HG02571 (cell line): ENCODE measurements at regions not wholly inside any gene's neighbourhood (a gene's known extent, or its start where the extent isn't known, plus 50 kb on each side); places are given as distances from the start of the nearest gene placed in this dataset.
"Not testable (repeated sequence)": the region's sequence is repeated elsewhere in the genome, so short reads cannot be mapped to it uniquely, and the experiment has no call there.

ENCODE experiments used
- ATAC-seq: cut with Tn5 transposase; IDR thresholded peaks from one replicate; pipeline ENCODE4 v1.9.1; 2021; ENCODE audit warnings: mild to moderate bottlenecking, moderate library complexity; ENCODE audit not compliant: unreplicated experiment

DNA sequence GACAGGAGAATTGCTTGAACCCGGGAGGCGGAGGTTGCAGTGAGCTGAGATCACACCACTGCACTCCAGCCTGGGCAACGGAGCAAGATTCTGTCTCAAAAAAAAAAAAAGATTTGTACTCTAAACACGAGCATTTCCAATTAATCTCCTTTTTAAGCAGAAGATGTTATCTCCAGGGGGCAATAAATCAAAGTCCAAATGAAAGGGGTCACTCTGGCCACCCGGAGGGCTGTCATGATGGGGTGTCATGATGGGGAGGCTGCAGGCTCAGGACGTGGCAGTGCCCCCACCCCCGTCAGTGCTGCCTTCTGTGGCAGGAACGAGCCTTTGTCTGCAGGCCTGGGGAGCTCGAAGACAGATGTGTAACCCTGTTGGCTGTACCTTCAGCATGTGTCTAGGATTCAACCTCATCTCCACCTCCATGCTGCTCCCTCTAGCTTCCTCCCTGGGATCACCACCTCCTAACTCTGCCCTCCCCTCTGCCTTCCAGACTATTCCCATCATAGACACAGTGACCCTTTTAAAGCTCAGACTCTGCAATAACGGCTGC is 76.9 kb upstream of the YWHAQ start:
- no peak for ATAC-seq

DNA sequence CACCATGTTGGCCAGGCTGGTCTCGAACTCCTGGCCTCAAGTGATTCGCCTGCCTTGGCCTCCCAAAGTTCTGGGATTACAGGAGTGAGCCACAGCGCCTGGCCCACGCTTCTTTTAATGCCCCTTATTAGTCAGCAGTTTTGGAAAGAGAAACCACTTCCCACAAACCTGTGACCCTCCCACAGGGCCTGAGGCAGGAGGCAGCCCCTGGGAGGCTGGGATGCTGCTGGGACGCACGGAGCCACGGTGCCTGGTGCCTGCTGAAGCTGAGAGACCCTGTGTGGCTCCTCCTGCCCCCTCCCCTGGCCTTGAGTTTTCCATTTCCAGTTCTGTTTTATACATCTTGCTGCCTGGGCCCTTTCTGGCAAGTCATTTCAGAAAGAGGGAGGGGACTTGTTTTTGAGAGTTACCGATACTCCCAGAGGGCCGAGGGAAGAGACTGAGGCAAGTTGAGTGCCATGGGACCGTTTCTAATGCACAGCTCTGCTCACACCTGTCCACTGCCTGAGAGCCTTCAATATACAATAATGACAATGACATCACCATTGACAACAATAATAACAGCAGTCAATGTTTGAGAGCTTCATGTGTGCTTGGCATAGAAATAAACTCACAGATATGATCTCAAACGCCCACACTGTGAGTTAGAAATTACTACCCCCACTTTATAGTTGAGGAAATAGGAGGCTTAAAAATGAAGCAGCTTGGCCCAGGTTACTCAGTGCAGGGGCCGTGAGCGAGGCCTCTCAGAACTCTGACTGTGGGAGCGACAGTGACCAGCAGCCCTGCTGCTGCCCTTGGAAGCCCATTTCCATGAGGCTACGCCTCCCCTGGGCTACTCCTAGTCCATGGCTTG is 78.1 kb upstream of the YWHAQ start:
- ATAC-seq = no peak

DNA sequence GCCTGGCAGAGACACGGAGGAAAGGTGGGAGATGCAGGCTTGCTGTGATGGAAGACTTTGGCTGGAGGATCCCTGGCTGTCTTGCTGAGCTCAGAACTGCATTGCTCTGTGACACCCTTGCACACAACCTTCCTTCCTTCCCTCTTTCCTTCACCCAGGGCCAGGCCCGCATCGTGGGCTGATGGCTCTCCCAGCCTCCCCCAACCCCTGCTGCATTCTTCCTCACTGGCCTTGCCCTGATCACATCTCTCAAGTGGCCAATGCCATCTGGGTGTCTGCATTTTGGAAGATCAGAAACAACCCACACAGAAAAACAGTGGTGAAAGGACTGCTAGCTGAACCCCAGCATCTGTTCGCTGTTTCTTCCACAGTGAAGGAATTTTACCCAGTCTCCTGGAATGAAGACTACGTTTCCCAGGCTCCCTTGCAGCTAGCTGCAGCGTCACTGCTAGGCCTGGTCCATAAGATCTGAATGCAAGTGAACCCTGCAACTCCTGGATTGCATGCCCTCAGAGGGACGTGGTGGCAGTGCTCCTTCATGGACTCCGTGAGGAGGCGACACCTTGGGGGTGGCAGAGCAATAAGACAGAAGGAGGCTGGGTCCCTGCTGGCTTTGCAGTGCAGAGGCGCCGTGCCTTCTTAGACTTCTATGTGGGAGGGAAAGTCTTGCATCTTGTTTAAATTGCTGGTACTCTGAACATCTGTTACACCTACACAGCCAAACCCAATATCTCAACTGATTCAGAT is 78.9 kb upstream of the YWHAQ start:
- no peak for ATAC-seq

DNA sequence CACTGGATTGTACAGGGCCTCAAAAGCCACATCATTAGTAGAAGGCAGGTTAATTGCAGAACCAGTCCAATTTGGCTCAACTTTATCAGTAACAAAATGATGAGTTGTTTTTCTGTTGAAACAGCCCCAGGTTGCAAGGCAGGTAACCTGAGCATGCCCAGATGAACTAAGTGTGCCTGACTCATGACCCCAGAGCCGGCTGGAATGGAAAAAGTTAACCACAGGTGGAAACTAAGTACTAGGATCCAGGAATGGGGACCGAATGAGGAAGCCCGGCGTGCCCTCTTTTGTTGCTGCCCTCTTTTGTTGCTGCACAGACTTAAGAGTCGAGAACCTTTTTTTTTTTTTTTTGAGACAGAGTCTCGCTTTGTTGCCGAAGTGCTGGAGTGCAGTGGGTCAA is 79.5 kb upstream of the YWHAQ start:
- no peak for ATAC-seq

DNA sequence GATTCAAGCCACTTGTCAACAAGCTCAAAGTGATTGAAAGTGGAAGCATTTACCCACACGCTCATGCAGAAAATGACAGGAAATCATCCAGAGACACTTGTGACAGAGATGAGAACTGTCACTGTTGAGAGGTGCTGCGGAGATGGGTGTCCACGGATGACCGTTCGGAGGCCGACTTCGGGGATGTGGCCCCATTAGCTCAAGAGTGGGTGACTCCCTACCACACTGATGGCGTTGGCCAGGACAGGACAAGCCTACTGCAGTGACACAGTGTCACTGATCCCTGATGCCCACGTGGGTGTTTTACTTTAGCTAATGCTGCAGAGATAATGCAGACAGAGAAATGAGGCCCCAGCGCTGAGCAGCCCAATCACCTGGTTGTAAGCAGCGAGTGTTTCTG is 81.5 kb upstream of the YWHAQ start:
- no peak for ATAC-seq

DNA sequence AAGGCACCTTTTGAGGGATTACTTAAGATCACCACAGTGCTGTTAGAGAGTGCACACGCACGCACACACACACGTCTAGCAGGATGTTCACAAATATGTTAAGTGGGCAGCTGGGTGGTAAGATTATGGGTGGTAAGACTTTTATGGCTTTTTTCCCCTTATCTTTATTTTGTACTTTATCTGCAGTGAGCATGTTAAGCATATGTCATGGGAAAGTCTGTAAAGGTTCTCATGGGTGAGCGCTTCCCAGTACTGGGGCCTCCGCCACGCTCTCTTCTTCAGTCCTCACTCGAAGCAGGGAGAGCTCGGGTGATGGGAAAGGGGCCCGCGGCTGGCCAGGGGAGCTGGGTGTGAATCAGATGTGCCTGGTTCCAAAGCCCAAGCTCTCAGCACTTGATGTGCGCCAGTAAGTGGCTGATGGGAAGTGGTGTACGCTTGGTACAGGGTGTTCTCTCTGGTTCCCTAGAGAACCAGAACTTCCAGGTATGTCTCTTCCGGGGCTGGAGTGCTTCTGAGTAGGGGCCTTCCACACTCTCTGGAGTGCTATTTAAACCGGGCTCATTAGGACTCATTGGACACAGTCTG is 83.9 kb upstream of the YWHAQ start:
- no peak for ATAC-seq

DNA sequence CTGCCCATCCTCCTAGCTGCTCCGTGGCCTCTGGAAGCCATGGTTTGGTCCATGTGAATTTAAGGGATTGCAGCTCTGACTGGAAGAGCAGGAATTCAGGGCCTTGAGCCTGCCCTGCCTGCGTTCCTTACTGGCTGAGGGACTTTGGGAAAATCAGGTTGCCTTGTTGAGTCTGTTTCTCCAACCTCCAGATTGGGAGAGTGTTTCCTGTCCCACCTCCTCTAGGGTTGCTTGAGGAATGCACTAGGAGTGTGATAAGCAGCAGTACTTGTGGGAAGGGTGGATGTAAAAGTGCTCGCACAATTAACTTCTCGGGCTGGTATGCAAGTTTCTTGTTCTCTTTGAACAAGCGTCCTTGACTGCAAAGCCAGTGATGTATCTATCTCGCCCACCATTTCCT is 84.4 kb upstream of the YWHAQ start:
- no peak for ATAC-seq

DNA sequence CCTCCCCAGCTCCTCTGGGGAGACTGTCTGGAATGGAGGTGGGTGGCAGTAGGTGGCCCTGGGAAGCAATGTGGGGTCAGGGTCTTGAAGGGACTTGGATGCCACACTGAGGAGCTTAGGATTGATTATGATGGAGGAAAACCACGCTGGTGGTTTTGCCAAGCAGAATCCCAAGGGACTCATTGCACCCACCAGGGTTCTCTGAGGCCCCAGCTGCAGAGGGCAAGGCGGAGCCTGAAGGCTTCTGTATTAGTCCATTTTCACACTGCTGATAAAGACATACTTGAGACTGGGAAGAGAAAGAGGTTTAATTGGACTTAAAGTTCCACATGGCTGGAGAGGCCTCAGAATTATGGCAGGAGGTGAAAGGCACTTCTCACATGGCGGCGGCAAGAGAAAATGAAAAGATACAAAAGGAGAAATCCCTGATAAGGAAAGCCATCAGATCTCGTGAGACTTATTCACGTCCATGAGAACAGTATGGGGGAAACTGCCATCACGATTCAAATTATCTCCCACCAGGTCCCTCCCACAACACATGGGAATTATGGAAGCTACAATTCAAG is 87.2 kb upstream of the YWHAQ start:
- ATAC-seq = no peak

DNA sequence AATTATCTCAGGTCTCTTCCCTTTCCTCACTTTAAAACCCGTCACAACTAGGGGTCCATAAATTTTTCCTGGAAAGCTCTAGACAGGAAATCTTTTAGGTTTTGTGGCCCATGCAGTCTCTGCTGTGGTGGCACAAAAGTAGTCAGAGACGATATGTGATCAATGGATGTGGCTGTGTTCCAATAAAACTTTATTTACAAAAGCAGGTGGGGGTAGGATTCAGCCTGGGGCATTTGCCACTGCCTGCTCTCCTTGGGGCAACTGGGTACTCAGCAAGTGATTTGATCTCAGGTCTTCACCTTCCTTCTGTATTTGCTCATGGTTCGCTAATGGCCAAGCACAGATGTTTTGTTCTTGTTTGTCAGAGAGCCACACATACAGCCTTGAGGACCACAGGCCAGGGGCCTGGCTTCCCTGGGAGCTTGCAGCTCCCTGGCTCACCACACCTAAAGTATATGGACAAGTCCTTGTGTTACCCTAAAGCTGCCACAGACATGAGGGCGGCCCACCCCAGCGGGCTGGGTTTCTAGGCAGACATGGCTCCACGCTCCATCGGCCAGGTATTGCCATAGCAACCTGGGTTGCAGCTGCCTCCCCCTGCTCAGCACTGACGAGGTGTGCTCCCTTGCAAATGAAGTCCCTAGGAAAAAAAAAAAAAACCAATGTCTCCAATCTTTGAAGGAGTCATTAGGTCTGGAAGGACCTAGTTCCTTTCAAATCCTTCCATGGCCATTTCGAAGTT is 89.7 kb upstream of the YWHAQ start:
- ATAC-seq = no peak

DNA sequence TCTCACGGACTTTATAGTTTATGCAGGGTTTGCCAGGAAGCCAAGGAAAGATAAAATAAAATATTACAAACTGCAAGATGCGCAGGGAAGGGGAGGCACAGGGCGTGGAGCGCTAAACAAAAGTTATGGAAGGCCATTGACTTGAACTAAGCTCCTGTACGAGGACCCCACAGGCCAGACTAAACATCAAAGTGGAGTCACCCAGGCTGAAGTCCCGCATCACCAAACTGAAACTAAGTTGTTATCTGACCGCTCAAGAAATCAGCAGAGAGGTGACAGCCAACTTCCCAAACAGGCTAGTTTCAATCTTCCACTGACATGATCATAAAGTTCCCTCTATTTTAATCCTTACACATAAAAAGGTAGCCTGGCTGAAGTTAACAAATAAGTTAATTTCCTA is 90.5 kb upstream of the YWHAQ start:
- no peak for ATAC-seq

DNA sequence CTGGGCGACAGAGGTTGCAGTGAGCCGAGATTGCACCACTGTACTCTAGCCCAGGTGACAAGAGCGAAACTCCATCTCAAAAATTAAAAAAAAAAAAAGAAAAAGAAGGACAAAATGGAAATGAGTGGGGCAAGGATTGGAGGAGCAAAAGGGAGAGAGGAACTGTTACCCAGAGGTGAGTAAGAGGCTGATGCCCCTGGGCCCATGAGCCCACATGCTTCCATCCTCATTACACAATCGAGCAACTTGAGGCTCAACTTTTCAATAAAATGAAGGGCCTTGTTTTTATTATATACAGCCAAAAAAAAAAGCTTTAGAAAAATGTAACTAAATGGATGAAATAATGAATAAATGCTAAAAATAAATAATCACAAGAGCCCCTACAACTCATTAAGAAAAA is 91.7 kb upstream of the YWHAQ start:
- no peak for ATAC-seq

DNA sequence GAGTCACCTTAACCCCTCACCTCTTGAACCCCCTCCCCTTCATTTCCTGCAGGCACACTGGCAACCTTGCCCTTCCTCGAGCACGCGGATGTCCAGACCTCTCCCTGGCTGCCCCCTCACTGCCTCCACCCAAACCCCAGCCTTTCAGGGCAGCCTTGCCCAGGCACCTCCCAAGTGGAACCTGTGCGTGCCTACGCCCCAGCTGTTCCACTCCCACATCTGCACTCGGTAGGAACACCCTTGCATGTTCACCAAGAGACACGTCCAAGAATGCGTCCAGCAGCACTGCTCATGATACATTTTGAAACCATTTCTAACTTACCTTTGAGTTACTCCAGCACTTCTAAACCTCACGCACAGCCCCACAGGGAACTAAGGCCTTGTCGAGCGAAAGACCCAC is 93.8 kb upstream of the YWHAQ start:
- ATAC-seq = no peak

DNA sequence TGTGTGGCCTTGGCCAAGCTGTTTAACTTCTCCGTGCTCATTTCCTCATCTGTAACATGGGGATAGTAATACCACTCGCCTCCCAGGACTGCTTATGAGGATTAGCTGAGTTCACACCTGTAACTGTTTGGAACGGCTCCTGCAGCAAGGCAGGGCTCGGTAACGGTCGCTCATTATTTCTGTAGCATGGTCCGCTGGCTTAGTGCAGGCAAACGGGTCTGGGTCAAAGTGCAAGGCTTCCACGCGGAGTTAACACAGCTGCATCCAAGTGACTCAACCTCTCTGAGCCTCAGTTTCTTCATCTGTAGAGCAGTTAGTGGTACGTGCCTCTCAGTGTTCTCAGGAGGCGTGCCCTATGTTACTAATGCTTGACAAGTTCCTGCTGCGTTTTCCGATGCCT is 94.3 kb upstream of the YWHAQ start:
- ATAC-seq = no peak

DNA sequence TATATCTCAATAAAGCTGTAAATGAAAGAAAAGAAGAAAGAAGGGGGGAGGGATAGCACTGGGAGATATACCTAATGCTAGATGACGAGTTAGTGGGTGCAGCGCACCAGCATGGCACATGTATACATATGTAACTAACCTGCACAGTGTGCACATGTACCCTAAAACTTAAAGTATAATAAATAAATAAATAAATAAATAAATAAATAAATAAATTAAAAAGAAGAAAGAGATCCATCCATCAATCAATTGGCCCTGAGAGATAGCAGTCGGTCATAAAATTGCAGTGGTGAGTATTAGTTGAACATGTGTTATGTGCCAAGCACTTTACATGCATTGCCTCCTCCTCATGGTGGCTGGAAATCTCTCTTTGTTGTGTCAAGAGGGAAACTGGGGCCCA is 95.2 kb upstream of the YWHAQ start:
- not testable (repeated sequence) for ATAC-seq

DNA sequence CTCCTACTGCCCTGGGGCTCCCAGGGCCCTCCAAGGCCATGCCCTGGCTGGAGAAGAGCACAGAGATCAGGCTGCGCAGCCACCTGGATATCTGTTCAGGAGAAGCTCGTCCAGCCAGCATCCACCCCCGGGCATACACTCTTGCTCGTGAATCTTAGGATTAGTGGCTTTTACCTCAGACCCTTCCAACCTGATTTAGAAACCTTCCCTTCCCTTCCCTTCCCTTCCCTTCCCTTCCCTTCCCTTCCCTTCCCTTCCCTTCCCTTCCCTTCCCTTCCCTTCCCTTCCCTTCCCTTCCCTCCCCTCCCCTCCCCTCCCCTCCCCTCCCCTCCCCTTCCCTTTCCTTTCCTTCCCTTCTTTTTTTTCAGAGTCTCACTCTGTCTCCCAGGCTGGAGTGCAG is 99.7 kb upstream of the YWHAQ start:
- not testable (repeated sequence) for ATAC-seq

DNA sequence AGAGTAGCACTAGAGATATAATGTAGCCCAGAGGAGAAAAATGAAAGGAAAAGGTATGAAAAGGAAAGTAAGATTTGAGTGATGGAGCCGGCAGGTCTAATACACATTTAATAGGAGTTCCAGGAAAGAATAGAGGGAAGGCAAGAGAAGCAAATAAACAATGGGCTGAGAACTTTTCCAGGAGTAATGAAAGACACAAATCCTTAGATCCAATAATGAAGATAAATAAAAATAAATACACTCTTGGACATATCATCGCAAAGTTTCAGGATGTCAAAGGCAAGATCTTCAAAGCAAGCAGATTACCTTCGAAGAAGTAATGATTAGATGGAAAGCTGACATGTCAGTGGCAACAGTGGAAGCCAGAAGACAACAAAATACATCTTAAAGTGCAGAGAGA is 102.0 kb upstream of the YWHAQ start:
- ATAC-seq = no peak

DNA sequence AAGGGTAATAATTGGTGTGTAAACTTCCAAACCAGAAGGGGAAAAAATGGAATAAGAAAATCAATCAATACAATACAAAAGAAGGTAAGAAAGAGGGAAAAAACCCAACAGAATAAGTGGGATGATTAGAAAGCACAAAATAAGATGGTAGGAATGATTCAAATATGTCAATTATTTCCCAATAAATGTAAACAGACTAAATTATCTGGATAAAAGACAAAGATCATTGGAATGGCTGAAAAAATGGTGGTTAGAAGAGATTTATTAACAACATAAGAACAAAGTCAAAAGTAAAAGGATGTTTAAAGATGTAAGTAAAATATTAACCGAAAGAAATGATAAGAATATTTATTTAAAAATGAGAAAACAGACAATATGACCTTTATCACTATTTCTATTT is 103.5 kb upstream of the YWHAQ start:
- no peak for ATAC-seq

DNA sequence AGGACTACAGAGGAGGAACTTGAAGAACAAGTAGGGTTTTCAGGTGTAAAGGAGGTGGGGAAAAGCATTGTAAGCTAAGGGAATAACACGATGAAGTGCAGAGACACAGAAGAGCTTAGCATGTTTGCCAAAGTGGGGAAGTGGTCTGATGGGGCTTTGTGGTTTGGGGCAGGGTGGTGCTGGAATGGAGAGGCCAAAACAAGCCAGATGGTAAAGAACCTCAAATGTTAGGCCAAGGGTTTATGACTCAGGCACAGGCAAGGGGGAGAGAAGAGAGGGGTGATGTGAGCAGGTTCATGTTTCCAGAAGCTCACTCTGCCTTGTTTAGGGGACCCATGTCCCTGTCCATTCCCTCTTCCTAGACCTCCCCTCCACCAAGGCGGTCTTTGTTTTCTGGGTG is 104.5 kb upstream of the YWHAQ start:
- ATAC-seq = no peak

DNA sequence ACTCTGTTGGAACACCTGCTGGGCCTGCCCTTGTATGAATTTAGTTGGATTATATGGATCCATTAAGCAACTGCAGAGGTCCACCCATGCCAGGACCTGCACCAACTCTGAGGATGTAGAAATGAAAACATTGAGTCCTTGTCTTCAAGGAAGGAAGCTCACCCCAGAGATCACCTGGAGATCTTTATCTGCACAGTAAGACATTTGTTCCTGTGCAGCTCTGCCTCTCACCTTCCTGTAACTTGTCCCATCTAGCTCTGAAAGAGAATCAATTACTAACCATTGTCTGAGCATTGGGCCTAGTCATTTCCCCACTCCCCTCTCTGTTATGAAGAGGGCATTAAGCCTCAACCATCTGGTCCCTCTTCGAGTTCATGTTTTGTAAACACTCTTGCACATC is 105.2 kb upstream of the YWHAQ start:
- no peak for ATAC-seq

DNA sequence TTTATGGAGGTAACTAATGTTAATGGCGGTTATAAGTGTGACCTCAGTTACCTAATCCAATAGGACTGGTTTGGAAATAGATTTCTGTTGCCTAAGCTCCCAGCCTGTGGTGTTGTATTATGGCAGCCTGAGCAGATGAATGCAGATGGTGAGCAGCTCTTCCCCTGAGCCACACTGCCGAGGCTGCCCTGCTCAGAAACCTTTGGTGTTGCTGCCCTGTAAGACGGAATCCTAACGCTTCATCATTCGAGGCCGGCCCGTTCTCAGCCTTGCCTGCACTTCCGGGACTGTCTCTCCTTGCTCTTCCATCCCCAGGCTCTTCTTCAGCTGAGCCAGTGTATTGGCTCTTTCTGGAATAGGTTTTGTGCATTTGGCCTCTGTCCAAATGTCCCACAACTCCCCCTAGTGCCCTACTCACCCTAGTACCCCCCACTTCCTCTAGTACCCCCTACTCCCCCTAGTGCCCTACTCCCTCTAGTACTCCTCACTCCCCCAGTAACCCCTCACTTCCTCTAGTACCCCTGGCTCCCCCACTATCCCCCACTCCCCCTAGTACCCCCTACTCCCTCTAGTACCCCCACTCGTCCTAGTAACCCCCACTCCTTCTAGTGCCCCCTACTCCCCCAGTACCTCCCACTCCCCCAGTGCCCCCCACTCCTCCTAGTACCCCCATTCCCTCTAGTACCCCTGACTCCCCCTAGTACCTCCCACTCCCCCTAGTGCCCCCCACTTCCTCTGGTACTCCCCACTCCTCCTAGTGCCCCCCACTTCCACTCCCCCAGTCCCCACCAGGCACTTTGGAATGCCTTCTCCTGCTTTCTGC is 106.0 kb upstream of the TAF1B start:
- ATAC-seq = no peak
